CD4-positive, alpha-beta T cell (primary cell): ENCODE measurements at regions not wholly inside any gene's neighbourhood (a gene's known extent, or its start where the extent isn't known, plus 50 kb on each side); places are given as distances from the start of the nearest gene placed in this dataset.

Experiments used
- ATAC-seq: fragments of 200-7000 bp; cut with Tn5 transposase; one replicate; pipeline ENCODE4 v1.10.0; 2022; ENCODE audit warnings: mild to moderate bottlenecking; ENCODE audit not compliant: poor library complexity
- CTCF ChIA-PET: fragments of 350-600 bp; sonication (Branson Sonifier 250); formaldehyde crosslinking; loops from one replicate; lab custom pipeline; 2021; ENCODE audit warnings: antibody characterized with exemption, inconsistent platforms; lab: Charles Lee
- POLR2A ChIA-PET: fragments of 350-600 bp; sonication (Branson Sonifier 250); formaldehyde crosslinking; loops from one replicate; lab custom pipeline; 2021; ENCODE audit warnings: antibody characterized with exemption, inconsistent platforms; lab: Charles Lee
- DNase-seq, 14 experiments: peaks; one replicate each; pipeline ENCODE4 v3.0.0-alpha.2; 2013 to 2020; ENCODE audit warnings: mixed read lengths in 2 of 14
- H3K27ac ChIP-seq, 2 donors: one replicate each; pipeline versions ENCODE4 v1.5.1 to v1.7.0; 2013; ENCODE audit warnings: low read length in 2 of 2, low read depth in 1 of 2, mild to moderate bottlenecking in 1 of 2
- H3K27me3 ChIP-seq, 2 experiments: 1 replicate in 1 of 2; 2 replicates in 1 of 2; pipeline versions ENCODE4 v1.6.1 to v1.7.0; 2013; ENCODE audit warnings: low read length in 2 of 2, control low read depth in 1 of 2, mild to moderate bottlenecking in 1 of 2, moderate library complexity in 1 of 2; ENCODE audit not compliant: insufficient read depth in 2 of 2, control insufficient read depth in 1 of 2
- H3K36me3 ChIP-seq: one replicate; pipeline ENCODE4 v1.6.1; 2013; ENCODE audit warnings: low read length, control low read depth; ENCODE audit not compliant: insufficient read depth
- H3K4me1 ChIP-seq: one replicate; pipeline ENCODE4 v1.6.1; 2013; ENCODE audit warnings: low read length, control low read depth; ENCODE audit not compliant: insufficient read depth
- H3K4me3 ChIP-seq: one replicate; pipeline ENCODE4 v1.5.1; 2013; ENCODE audit warnings: mild to moderate bottlenecking, low read length, moderate library complexity
- H3K9me3 ChIP-seq, 2 experiments: 1 replicate in 1 of 2; 2 replicates in 1 of 2; pipeline versions ENCODE4 v1.6.1 to v1.7.0; 2013; ENCODE audit warnings: low read length in 2 of 2, mild to moderate bottlenecking in 2 of 2, control low read depth in 1 of 2, moderate library complexity in 1 of 2; ENCODE audit not compliant: control insufficient read depth in 1 of 2, insufficient read depth in 1 of 2
- H3K27ac Mint-ChIP-seq: one replicate; pipeline ENCODE4 v1.8.0; 2020; ENCODE audit warnings: mixed read lengths
- H3K27me3 Mint-ChIP-seq: one replicate; pipeline ENCODE4 v1.8.0; 2021; ENCODE audit warnings: mixed read lengths
- H3K36me3 Mint-ChIP-seq: one replicate; pipeline ENCODE4 v1.8.0; 2021; ENCODE audit warnings: low read depth, mixed read lengths
- H3K4me1 Mint-ChIP-seq: one replicate; pipeline ENCODE4 v1.8.0; 2021; ENCODE audit warnings: low read depth, mixed read lengths
- H3K4me3 Mint-ChIP-seq: one replicate; pipeline ENCODE4 v1.8.0; 2020; ENCODE audit warnings: mild to moderate bottlenecking, mixed read lengths
- H3K9me3 Mint-ChIP-seq: one replicate; pipeline ENCODE4 v1.8.0; 2020; ENCODE audit warnings: mixed read lengths
- intact Hi-C, 2 experiments: fragments of 100-400 bp; cut with DNase I in 1 of 2; cut with micrococcal nuclease in 1 of 2; formaldehyde crosslinking; loops; one replicate each; pipeline versions ENCODE4 v1.15.1 to v1.9.0; 2023 to 2025; cut with DNase I, micrococcal nuclease
- TF ChIP-seq, protein P1 (sequence below): fragments of 200-600 bp; IDR thresholded peaks from one replicate; pipeline ENCODE4 v1.8.0; 2022; ENCODE audit warnings: antibody characterized with exemption, mild to moderate bottlenecking

DNA sequence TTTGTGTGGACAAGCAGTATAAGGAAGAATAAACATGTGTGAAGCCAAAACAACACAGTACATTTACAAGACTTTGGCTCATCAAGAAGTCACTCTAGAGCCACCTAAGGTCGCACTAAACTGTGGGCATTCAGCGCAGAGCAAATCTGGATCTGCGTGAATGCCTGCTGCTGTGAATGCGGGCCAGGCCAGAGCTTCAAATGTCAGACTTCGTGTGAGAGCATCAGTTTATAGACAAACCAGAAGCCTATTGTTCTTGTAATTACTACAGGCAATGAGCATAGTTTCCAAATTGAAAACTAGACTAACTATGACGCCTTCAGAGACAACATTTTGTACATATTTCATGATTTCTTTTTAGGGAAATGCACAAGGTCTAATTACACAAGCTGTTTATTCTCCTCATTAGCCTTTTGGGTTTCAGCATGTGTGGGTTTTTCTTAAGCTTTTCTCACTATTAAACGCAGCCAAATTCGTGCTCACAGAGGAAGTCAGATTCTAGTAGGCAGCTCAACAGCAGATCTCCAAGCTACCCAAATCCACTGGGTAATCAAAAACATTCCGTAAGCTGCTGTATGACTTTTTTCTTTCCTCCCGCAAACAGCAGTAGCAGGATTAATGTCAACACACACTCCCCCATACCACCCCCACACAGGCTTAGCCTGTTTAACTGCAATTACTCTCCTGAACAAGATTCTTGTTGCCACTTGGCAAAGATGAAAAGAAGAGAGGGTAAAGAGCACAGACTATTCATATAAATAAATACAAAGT is 84.5 kb upstream of the SETMAR start:
- ChIA-PET CTCF (no interaction called here), POLR2A (no interaction called here)
- DNase-seq (no peak), ATAC-seq (no peak)
- Histone ChIP-seq H3K4me1 (no peaks in the 10 kb centered on the region), H3K4me3 (no peak overlapping the region), H3K27me3 (no peaks in the 10 kb centered on the region), H3K36me3 (no peaks in the 10 kb centered on the region), H3K27ac (no peak overlapping the region), H3K9me3 (no peaks in the 10 kb centered on the region)
- Mint-ChIP-seq H3K4me3 (no peak overlapping the region), H3K27me3 (no peaks in the 10 kb centered on the region), H3K4me1 (no peaks in the 10 kb centered on the region), H3K27ac (no peak overlapping the region), H3K36me3 (no peaks in the 10 kb centered on the region), H3K9me3 (peaks cover 11% of the 10 kb centered on the region)
- TF ChIP-seq, protein P1, sequence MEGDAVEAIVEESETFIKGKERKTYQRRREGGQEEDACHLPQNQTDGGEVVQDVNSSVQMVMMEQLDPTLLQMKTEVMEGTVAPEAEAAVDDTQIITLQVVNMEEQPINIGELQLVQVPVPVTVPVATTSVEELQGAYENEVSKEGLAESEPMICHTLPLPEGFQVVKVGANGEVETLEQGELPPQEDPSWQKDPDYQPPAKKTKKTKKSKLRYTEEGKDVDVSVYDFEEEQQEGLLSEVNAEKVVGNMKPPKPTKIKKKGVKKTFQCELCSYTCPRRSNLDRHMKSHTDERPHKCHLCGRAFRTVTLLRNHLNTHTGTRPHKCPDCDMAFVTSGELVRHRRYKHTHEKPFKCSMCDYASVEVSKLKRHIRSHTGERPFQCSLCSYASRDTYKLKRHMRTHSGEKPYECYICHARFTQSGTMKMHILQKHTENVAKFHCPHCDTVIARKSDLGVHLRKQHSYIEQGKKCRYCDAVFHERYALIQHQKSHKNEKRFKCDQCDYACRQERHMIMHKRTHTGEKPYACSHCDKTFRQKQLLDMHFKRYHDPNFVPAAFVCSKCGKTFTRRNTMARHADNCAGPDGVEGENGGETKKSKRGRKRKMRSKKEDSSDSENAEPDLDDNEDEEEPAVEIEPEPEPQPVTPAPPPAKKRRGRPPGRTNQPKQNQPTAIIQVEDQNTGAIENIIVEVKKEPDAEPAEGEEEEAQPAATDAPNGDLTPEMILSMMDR, result no peak
- intact Hi-C loops, result no loop called here

DNA sequence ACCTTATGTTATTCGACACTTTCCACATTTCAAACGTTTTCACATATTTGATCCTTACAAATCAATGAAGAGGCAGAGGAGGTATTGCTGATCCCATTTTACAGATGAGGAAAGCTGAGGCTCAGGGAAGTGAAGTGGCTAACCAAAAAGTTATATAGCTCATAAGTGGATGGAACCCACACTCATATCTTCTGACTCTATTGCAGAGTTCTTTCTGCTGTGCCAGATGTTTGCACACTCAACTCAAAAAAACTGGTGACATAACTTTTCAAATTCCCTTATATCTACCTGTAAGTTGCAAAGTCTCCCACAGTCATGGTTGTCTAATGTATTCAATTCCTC is 84.0 kb upstream of the SETMAR start:
- CTCF ChIA-PET, result no interaction called here
- DNase-seq (no peak), ATAC-seq (no peak)
- Mint-ChIP-seq H3K4me3 (no peak overlapping the region), H3K27me3 (no peaks in the 10 kb centered on the region), H3K4me1 (no peaks in the 10 kb centered on the region), H3K27ac (no peak overlapping the region), H3K36me3 (no peaks in the 10 kb centered on the region), H3K9me3 (peaks cover 7% of the 10 kb centered on the region)
- no peaks in the 10 kb centered on the region for H3K9me3 ChIP-seq
- no peaks in the 10 kb centered on the region for H3K27me3 ChIP-seq
- POLR2A ChIA-PET, result no interaction called here
- no peaks in the 10 kb centered on the region for H3K36me3 ChIP-seq
- intact Hi-C loops, result no loop called here
- H3K4me3 ChIP-seq, result no peak overlapping the region
- H3K27ac ChIP-seq, result no peak overlapping the region
- no peaks in the 10 kb centered on the region for H3K4me1 ChIP-seq
- TF ChIP-seq, protein P1, result no peak

DNA sequence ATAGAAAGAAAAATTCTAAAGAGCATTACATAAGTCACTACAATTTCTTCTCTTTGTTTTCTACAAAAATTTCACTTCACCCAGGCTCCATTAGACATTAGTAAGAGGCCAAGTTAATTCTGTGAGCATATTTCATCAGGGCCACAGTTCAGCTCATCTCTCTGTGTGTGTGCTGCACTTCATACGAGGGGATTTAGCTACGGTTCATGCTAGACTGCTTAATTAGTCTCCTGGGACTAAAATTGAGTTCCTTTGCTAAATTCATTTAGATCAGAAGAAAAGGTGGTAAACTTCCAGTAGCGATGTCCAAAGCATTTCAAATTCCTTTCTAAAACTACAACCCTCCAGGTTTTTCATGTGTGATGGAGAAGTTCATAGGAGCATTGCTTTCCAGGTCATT is 83.1 kb upstream of the SETMAR start:
- Mint-ChIP-seq H3K27me3 (no peaks in the 10 kb centered on the region), H3K4me3 (no peak overlapping the region), H3K36me3 (no peaks in the 10 kb centered on the region), H3K27ac (no peak overlapping the region), H3K4me1 (no peaks in the 10 kb centered on the region), H3K9me3 (peaks cover 3% of the 10 kb centered on the region)
- Histone ChIP-seq H3K9me3 (no peaks in the 10 kb centered on the region), H3K4me1 (no peaks in the 10 kb centered on the region), H3K4me3 (no peak overlapping the region), H3K36me3 (no peaks in the 10 kb centered on the region), H3K27ac (no peak overlapping the region), H3K27me3 (no peaks in the 10 kb centered on the region)
- intact Hi-C loops, result no loop called here
- TF ChIP-seq, protein P1, result no peak
- POLR2A ChIA-PET, result no interaction called here
- no peak for DNase-seq
- no peak for ATAC-seq
- CTCF ChIA-PET, result no interaction called here
